Astrocyte of the spinal cord (primary cell): ENCODE measurements at regions not wholly inside any gene's neighbourhood (a gene's known extent, or its start where the extent isn't known, plus 50 kb on each side); places are given as distances from the start of the nearest gene placed in this dataset.

Experiments used
- DNase-seq: peaks from one replicate; pipeline ENCODE4 v3.0.0; 2011; ENCODE audit warnings: low read depth, low spot score
- H3K4me3 ChIP-seq: 2 replicates; pipeline ENCODE4 v1.5.1; 2011; ENCODE audit warnings: low read depth, mild to moderate bottlenecking, low read length, moderate library complexity
- CTCF ChIP-seq: IDR thresholded peaks from 2 replicates; pipeline ENCODE4 v1.5.1; 2012; ENCODE audit warnings: low read depth, mild to moderate bottlenecking, low read length, inconsistent platforms
- in situ Hi-C: cut with HindIII; loops from 2 replicates; pipeline ENCODE4 v1.10.0; 2017; ENCODE audit warnings: low sequenced_read_pairs

GRCh38 chr6:45772886-45773495, 242.7 kb downstream of the CLIC5 start:
- no peak for DNase-seq
- in situ Hi-C loops, result no loop called here
- TF ChIP-seq CTCF, result no peak
- H3K4me3 ChIP-seq, result no peak overlapping the region

GRCh38 chr6:45772051-45772450, 243.6 kb downstream of the CLIC5 start:
- H3K4me3 ChIP-seq, result no peak overlapping the region
- TF ChIP-seq CTCF, result no peak
- in situ Hi-C loops, result no loop called here
- DNase-seq, result no peak

- in situ Hi-C loops, result no loop called here
- TF ChIP-seq CTCF, result no peak
- DNase-seq, result no peak
- H3K4me3 ChIP-seq, result no peak overlapping the region
Observed at GRCh38 chr6:45763281-45763680, 252.4 kb downstream of the CLIC5 start.

- no peak overlapping the region for H3K4me3 ChIP-seq
- in situ Hi-C loops, result no loop called here
- no peak for DNase-seq
- no peak for TF ChIP-seq CTCF
Observed at GRCh38 chr6:45759472-45759810, 256.2 kb downstream of the CLIC5 start.

- no peak overlapping the region for H3K4me3 ChIP-seq
- in situ Hi-C loops, result no loop called here
- no peak for DNase-seq
- no peak for TF ChIP-seq CTCF
Observed at GRCh38 chr6:45758787-45759471, 256.7 kb downstream of the CLIC5 start.

- no peak overlapping the region for H3K4me3 ChIP-seq
- DNase-seq, result no peak
- no peak for TF ChIP-seq CTCF
- in situ Hi-C loops, result no loop called here
Observed at GRCh38 chr6:45757443-45758130, 258.1 kb downstream of the CLIC5 start.
